Neural progenitor cell (in vitro differentiated cells): ENCODE measurements at regions not wholly inside any gene's neighbourhood (a gene's known extent, or its start where the extent isn't known, plus 50 kb on each side); places are given as distances from the start of the nearest gene placed in this dataset.

Experiments
- EZH2 ChIP-seq: fragments of 200-600 bp; sonication (generic); IDR thresholded peaks from 2 replicates; pipeline ENCODE4 v1.6.1; 2017; ENCODE audit warnings: antibody characterized with exemption, mild to moderate bottlenecking, moderate library complexity
- TF ChIP-seq, protein P1 (sequence below): fragments of 200-600 bp; sonication (generic); IDR thresholded peaks from 2 replicates; pipeline ENCODE4 v1.5.1; 2017; ENCODE audit warnings: antibody characterized with exemption, mild to moderate bottlenecking

DNA sequence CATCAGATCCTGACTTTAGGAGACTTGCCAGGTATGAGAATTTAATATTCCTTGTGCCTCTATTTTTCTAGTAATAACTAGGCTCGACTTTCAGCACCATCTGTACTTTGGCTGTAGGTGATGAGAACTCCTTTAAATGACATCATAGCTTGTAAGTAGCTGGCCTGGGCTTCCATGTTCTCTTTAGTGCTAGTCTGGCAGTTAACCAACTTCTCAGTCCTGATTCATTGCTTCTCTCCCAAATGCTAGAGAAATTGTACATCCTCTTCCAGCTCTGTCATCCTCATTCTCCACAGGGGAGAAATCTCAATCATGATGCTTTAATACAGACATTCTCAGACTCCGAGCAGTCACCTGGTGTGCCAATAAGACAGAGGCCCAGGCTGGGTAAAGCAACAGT lies 143.5 kb upstream of the MOCS1 start:
- TF ChIP-seq, protein P1, sequence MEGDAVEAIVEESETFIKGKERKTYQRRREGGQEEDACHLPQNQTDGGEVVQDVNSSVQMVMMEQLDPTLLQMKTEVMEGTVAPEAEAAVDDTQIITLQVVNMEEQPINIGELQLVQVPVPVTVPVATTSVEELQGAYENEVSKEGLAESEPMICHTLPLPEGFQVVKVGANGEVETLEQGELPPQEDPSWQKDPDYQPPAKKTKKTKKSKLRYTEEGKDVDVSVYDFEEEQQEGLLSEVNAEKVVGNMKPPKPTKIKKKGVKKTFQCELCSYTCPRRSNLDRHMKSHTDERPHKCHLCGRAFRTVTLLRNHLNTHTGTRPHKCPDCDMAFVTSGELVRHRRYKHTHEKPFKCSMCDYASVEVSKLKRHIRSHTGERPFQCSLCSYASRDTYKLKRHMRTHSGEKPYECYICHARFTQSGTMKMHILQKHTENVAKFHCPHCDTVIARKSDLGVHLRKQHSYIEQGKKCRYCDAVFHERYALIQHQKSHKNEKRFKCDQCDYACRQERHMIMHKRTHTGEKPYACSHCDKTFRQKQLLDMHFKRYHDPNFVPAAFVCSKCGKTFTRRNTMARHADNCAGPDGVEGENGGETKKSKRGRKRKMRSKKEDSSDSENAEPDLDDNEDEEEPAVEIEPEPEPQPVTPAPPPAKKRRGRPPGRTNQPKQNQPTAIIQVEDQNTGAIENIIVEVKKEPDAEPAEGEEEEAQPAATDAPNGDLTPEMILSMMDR: no peak
- no peak for TF ChIP-seq EZH2
